ENCODE measurements at regions not wholly inside any gene's neighbourhood (a gene's known extent, or its start where the extent isn't known, plus 50 kb on each side); places are given as distances from the start of the nearest gene placed in this dataset.

GRCh38 chr5:155482428-155482827 lies 468.9 kb downstream of the KIF4B start:
- TF ChIP-seq PHB2 (IDR thresholded peaks at IDR 0.05; ENCODE audit: low read depth) = no peak
- no peak for TF ChIP-seq CHD1 (IDR thresholded peaks at IDR 0.05; ENCODE audit: low read length)
- TF ChIP-seq TGIF2 (CRISPR knock-in tag; IDR thresholded peaks at IDR 0.05) = no peak
- no peak for TF ChIP-seq JUND (IDR thresholded peaks at IDR 0.05; ENCODE audit: borderline replicate concordance, low read depth, low read length)
- TF ChIP-seq JUND (tag; IDR thresholded peaks at IDR 0.05; ENCODE audit: borderline replicate concordance, low read depth, low read length) = no peak
- no peak for TF ChIP-seq SNAPC5 (CRISPR knock-in tag; IDR thresholded peaks at IDR 0.05)
- TF ChIP-seq RAD21 (CRISPR knock-in tag; conservative IDR thresholded peaks at IDR 0.05 in 1 of 2, IDR thresholded peaks at IDR 0.05 in 1 of 2) = no peak
- TF ChIP-seq PRDM10 (IDR thresholded peaks at IDR 0.05; ENCODE audit: partially characterized antibody) = no peak
- no peak for TF ChIP-seq CBX3 (IDR thresholded peaks at IDR 0.05; ENCODE audit: borderline replicate concordance in 1 of 2, low read length in 2 of 2)
- TF ChIP-seq FOXJ3 (CRISPR knock-in tag; IDR thresholded peaks at IDR 0.05) = no peak
